Hindlimb muscle (tissue), 1 donor: ENCODE measurements at regions not wholly inside any gene's neighbourhood (a gene's known extent, or its start where the extent isn't known, plus 50 kb on each side); places are given as distances from the start of the nearest gene placed in this dataset.

Source experiments
- DNase-seq: peaks from one replicate; pipeline ENCODE4 v3.0.0-alpha.2; 2013

DNA sequence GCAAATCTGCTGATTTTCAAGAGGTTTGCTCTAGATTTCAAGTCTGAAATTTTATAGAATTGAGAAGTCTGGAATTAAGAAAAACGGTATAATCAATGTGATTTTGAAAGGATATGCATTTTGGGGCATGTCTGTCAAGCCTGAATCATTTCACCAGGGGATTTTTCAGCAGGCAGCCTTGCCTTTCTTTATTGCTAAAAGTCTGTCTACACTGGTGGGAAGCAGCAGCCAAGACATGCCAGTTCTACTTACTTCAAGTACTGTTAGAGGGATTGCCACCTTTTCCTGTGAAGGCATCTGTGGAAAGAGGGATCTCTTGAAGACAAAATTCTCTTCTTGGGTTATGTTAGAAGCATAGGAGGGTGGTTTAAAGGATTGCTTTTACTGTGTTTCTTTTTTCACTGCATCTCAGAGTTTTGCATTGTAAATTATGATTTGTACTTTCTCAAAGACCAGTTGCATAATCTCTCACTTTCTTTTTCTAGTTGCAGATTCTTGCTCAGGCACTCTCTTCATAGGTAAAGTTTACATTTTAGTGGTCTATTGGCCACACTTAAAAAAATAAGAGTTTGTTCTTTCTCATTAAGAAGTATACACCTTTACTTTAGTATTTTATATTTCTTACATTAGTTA lies 837.0 kb downstream of the GALC start:
- DNase-seq: no peak

GRCh38 chr14:87153901-87154300 lies 839.1 kb downstream of the GALC start:
- DNase-seq: no peak

DNA sequence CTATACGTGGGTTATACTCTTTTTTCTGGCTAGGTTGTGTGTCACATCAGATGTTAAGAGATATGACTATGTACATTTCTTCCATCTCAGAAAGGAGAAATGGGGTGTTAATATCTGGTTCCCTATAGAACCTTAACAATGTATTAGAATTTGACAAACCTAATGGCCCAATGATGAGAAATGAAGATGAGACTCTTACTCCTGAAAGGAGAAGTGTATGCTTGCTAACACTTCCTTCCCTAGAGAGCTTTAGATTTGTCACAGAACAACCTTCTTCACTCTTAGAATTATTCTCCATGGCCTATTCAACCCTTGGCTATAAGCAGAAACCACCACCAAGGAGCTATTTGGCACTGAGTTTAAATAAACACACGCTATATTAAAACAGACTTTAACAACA lies 839.6 kb downstream of the GALC start:
- no peak for DNase-seq

DNA sequence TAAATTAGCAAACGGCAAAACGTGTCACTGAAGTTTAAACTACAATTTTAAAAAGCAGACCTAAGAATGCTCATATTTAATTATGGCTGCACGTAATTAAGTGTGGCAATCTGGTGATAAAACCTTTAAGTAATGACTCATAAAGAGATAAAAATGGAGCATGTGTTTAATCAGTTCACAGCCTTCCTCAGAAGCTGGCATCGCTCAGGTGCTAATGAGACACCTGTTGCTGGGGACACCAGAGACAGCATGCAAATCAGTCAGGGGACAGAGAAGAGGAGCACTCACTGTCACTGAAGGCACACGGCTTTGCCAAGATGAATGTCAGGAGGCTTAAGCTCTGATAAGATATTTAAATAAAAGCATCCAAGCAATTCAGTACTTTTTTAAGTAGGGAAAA lies 840.3 kb downstream of the GALC start:
- DNase-seq: no peak

DNA sequence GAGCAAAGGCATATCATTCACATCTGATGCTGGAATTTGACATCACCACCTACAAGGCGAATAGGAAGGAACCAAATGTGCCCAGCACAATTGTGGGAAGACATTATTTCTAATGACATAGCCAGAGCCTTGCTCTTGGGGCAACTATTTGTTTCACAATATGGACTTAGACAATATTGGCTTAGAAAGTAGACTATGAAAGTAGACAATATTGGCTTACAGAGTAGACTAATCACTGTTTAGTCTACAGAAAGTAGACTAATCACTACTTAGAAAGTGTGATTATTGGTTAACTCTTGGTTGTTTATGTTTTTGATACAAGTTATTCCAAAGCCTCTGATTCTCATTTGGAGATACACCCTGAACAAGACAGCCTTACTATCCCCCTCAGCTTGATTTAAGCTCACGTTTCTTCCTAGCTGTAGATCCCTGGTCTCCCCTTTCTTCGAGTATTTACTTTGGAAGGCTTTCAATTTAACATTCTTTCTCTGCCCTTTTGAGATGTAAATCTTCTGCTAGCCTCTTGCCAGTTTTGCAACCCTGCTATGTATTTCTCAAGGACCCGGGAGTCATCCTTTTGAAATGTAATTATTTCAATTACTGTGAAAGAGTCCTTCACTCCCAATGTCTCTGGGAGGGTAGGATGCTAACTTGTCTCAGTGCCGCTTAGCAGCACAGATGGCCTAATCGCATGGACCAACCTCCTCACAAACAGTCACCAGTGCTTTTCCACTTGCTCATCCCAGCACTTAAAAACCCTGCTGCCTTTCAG lies 843.2 kb downstream of the GALC start:
- DNase-seq: no peak

DNA sequence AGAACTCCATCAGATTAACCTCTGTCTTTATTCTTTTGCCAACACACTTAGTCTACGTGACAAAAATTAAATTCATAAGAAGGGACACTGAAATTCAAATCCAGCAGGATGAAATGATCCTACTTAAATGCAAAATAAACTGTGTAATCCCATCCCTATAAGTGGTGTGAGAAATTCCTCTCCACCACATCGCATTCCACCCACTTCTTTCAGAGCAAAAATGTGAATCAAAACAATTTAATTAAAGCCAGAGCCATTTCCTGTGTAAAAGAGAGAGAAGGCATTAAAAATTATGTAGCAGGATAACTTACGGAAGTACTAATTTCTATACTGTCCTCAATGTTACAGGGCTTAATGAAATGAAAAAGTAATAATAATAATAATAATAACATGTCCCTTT lies 844.3 kb downstream of the GALC start:
- DNase-seq: no peak

GRCh38 chr14:87142551-87143211 lies 850.3 kb downstream of the GALC start:
- no peak for DNase-seq

GRCh38 chr14:87141801-87142200 lies 851.2 kb downstream of the GALC start:
- DNase-seq: no peak

DNA sequence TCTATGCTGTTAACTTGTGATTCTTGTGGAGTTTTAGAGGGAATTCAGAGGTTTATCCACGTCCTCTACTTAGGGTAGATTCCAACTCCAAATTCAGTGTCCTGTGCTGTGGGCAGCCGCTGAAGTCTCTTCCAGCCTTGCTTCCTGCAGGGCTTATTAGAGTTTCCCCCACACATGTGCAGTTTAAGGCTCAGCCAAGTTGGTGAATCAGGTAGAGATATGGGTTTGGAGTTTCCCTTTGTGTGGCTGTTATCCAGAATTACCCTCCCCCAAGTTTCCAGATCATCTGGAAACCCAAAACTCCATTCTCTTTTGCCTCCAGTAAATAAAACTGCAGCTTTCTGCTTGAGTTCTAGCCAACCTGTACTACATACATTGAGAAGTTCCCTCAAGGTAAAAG lies 853.7 kb downstream of the GALC start:
- DNase-seq: no peak

DNA sequence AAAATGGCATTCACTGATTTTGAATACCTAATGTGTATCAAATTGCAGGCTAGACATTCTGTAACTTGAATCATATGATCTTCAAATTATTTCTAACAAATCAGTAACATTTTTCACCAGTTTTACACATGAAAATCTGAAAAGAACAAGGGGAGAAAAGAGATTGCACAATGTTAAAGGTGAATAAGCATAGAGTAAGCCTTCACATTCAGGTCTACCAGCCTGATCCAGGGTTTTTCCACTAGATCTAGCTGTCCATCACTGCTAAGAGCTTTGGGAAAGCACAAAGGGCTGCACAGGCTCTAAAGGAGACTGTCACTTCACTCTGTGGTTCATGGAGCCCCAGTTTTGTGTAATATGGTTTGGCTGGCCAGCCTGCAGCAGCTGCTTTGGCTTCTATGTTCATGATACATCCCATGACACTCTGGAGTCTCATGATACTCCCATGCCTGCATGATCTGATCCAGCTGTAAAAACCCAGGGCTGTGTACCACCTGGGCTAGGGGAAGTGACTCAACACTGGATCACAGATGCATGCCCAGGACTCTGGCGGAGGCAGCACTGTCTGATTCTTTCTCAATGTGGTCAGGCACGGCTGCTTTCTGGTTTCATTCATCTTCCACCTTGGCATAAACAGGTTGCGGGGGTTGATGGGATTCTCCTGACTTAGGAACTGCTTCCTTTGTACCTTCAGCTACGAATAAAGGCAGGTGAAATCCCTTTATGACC lies 859.7 kb downstream of the GALC start:
- DNase-seq: no peak

DNA sequence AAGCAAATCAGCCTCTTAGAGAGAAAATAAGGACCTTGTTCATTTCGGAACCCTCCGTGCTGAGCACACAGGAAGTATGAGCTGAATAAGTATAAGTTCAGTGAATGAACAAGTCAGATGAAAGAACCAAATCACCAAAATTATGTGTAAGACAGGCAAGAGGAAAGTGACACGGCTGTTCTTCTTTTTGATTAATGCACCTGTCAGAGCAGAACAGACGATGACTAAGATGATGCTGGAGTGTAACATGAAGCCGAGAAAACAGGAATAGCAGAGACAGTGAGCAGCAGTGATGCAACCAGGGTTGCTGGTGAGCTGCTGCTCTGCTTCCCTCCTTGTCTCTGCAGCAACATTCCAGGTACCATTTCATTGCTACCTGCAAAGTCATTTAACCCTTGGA lies 861.1 kb downstream of the GALC start:
- no peak for DNase-seq

- peak; percentile 23 for DNase-seq
Observed at GRCh38 chr14:87122166-87122565, 870.8 kb downstream of the GALC start.

GRCh38 chr14:87121716-87122115 lies 871.3 kb downstream of the GALC start:
- DNase-seq: no peak

GRCh38 chr14:87115234-87115633 lies 877.7 kb downstream of the GALC start:
- no peak for DNase-seq

- DNase-seq: no peak
Observed at GRCh38 chr14:87113286-87113685, 879.7 kb downstream of the GALC start.

- no peak for DNase-seq
Observed at GRCh38 chr14:87111741-87112140, 881.2 kb downstream of the GALC start.

DNA sequence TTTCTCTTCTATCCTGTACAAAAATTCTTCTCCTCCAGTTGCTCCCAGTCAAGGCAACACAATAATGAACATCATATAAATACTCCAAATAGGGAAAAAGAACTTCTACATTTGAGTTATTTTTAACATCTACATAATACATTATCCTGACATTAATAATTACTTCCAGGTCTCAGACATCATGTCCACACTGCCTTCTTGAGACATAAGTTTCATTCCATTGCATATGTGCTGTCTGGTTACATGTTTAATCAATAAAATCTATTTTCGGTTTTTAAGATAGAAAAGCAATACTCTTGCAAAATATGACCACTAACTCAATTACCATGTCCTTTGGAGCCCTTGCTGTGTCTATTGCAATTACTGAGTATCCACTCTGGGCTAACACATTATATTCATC lies 881.9 kb downstream of the GALC start:
- no peak for DNase-seq

GRCh38 chr14:87109271-87109670 lies 883.7 kb downstream of the GALC start:
- DNase-seq: no peak

GRCh38 chr14:87108726-87109125 lies 884.3 kb downstream of the GALC start:
- no peak for DNase-seq

DNA sequence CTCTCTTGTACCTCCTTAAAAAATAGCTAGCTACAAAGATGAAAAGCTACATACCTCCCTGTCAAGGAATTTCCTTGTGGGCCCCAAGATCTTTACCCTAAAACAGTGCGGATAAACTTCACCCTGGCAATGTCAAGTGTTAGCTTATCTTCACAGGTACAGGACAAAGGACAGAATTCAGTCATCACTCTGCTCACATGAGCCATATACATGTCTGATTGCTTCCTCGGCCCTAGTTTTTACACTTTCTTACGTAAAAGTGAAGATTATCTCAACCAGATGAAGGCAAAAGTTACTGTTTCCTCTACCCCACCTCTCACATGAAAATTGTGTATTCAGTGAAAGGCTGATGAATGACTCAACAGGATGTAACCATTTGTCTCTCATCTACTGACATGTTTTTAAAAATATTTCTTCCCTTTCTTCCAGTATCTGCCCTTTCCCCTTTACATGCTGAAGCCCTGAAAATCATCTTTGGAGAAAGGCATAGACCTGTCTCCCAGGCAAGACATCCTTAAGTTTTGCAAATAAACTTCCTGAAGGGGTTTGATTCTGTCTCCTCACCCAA lies 890.1 kb downstream of the GALC start:
- DNase-seq: no peak

DNA sequence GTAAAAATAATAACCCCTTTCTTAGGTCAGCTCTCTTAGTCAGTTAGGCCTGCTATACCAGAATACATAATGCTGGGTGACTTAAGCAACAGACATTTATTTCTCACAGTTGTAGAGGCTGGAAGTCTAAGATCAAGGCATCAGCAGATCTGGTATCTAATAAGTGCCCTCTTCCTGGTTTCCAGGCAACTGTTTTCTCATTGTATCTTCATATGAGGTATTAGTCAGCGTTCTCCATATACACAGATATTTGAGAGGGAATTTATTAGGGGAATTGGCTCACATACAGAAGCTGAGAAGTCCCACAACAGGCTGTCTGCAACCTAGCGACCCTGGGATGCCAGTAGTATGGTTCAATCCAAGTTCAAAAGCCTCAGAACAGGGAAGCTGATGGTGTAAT lies 896.0 kb downstream of the GALC start:
- no peak for DNase-seq

GRCh38 chr14:87094913-87095312 lies 898.1 kb downstream of the GALC start:
- DNase-seq: no peak

DNA sequence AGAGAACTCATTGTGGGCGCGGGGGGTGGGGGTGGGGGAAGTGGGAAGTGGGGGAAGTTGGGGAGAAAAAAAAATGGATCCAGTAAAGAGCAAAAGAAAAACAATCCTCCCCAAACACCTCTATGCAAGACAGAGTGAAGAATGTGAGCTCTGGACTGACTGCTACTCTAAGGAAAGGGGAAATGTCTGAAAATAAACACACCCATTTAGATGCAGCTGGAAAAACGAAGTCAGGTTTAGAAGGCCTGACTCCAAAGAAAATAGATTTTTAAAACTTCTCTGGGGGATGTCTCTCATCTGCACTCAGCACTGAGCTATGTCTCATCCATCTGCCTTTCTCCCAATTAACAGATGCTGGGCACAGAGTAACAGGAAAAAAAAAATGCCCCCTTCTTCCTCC lies 904.4 kb downstream of the GALC start:
- no peak for DNase-seq
